Duodenal mucosa (tissue), 2 donors: ENCODE measurements at regions not wholly inside any gene's neighbourhood (a gene's known extent, or its start where the extent isn't known, plus 50 kb on each side); places are given as distances from the start of the nearest gene placed in this dataset.

ENCODE experiments used
- H3K27ac ChIP-seq: one replicate; pipeline ENCODE4 v1.7.0; 2013; ENCODE audit warnings: low read depth, low read length
- H3K27me3 ChIP-seq, 2 donors: one replicate each; pipeline ENCODE4 v1.7.0; 2013; ENCODE audit warnings: low read length in 2 of 2, control low read depth in 1 of 2; ENCODE audit not compliant: insufficient read depth in 2 of 2, control insufficient read depth in 1 of 2
- H3K36me3 ChIP-seq, 2 donors: one replicate each; pipeline ENCODE4 v1.7.0; 2013; ENCODE audit warnings: low read length in 2 of 2, control low read depth in 1 of 2; ENCODE audit not compliant: insufficient read depth in 2 of 2, control insufficient read depth in 1 of 2
- H3K4me1 ChIP-seq, 2 donors: one replicate each; pipeline ENCODE4 v1.7.0; 2013; ENCODE audit warnings: low read length in 2 of 2, control low read depth in 1 of 2; ENCODE audit not compliant: insufficient read depth in 2 of 2, control insufficient read depth in 1 of 2
- H3K4me3 ChIP-seq, 2 donors: one replicate each; pipeline ENCODE4 v1.7.0; 2013; ENCODE audit warnings: low read length in 2 of 2, low read depth in 1 of 2
- H3K9ac ChIP-seq, 2 donors: one replicate each; pipeline ENCODE4 v1.7.0; 2013; ENCODE audit warnings: low read length in 2 of 2, low read depth in 1 of 2
- H3K9me3 ChIP-seq, 2 donors: one replicate each; pipeline ENCODE4 v1.7.0; 2013; ENCODE audit warnings: low read length in 2 of 2, control low read depth in 1 of 2; ENCODE audit not compliant: control insufficient read depth in 1 of 2

GRCh38 chr9:18229992-18230676 is 243.8 kb upstream of the ADAMTSL1 start:
- H3K9ac ChIP-seq, result no peak overlapping the region
- H3K4me3 ChIP-seq, result no peak overlapping the region
- no peaks in the 10 kb centered on the region for H3K4me1 ChIP-seq
- H3K9me3 ChIP-seq, result no peaks in the 10 kb centered on the region
- H3K36me3 ChIP-seq, result no peaks in the 10 kb centered on the region
- H3K27ac ChIP-seq, result no peak overlapping the region
- H3K27me3 ChIP-seq, result no peaks in the 10 kb centered on the region

- Histone ChIP-seq H3K4me3 (no peak overlapping the region), H3K36me3 (no peaks in the 10 kb centered on the region), H3K4me1 (no peaks in the 10 kb centered on the region), H3K9ac (no peak overlapping the region), H3K27me3 (no peaks in the 10 kb centered on the region), H3K27ac (no peak overlapping the region), H3K9me3 (no peaks in the 10 kb centered on the region)
Observed at GRCh38 chr9:18233311-18233710, 240.6 kb upstream of the ADAMTSL1 start.

- H3K4me3 ChIP-seq, result no peak overlapping the region
- H3K36me3 ChIP-seq, result no peaks in the 10 kb centered on the region
- H3K27ac ChIP-seq, result no peak overlapping the region
- H3K4me1 ChIP-seq, result no peaks in the 10 kb centered on the region
- H3K9ac ChIP-seq, result no peak overlapping the region
- H3K27me3 ChIP-seq, result no peaks in the 10 kb centered on the region
- H3K9me3 ChIP-seq, result no peaks in the 10 kb centered on the region
Observed at GRCh38 chr9:18233776-18234445, 240.0 kb upstream of the ADAMTSL1 start.

GRCh38 chr9:18235181-18235908 is 238.6 kb upstream of the ADAMTSL1 start:
- Histone ChIP-seq H3K27me3 (no peaks in the 10 kb centered on the region), H3K27ac (no peak overlapping the region), H3K9ac (no peak overlapping the region), H3K9me3 (no peaks in the 10 kb centered on the region), H3K4me1 (no peaks in the 10 kb centered on the region), H3K4me3 (no peak overlapping the region), H3K36me3 (no peaks in the 10 kb centered on the region)

- H3K27me3 ChIP-seq, result no peaks in the 10 kb centered on the region
Observed at GRCh38 chr9:18236336-18236735, 237.6 kb upstream of the ADAMTSL1 start.

GRCh38 chr9:18237776-18238175 is 236.2 kb upstream of the ADAMTSL1 start:
- H3K4me3 ChIP-seq, result no peak overlapping the region
- no peak overlapping the region for H3K27ac ChIP-seq
- H3K9ac ChIP-seq, result no peak overlapping the region
- no peaks in the 10 kb centered on the region for H3K36me3 ChIP-seq
- H3K4me1 ChIP-seq, result no peaks in the 10 kb centered on the region
- no peaks in the 10 kb centered on the region for H3K27me3 ChIP-seq
- H3K9me3 ChIP-seq, result no peaks in the 10 kb centered on the region

More at GRCh38 chr9:18236336-18236735, 237.6 kb upstream of the ADAMTSL1 start:
- Histone ChIP-seq H3K4me1 (no peaks in the 10 kb centered on the region), H3K27ac (no peak overlapping the region), H3K36me3 (no peaks in the 10 kb centered on the region), H3K9me3 (no peaks in the 10 kb centered on the region), H3K4me3 (no peak overlapping the region), H3K9ac (no peak overlapping the region)

- Histone ChIP-seq H3K4me1 (no peaks in the 10 kb centered on the region), H3K27me3 (no peaks in the 10 kb centered on the region), H3K4me3 (no peak overlapping the region), H3K9ac (no peak overlapping the region), H3K36me3 (no peaks in the 10 kb centered on the region), H3K27ac (no peak overlapping the region), H3K9me3 (no peaks in the 10 kb centered on the region)
Observed at GRCh38 chr9:18238254-18238653, 235.7 kb upstream of the ADAMTSL1 start.

GRCh38 chr9:18238752-18239447 is 235.1 kb upstream of the ADAMTSL1 start:
- no peaks in the 10 kb centered on the region for H3K4me1 ChIP-seq
- no peaks in the 10 kb centered on the region for H3K36me3 ChIP-seq
- H3K9me3 ChIP-seq, result no peaks in the 10 kb centered on the region
- no peak overlapping the region for H3K4me3 ChIP-seq
- H3K27me3 ChIP-seq, result peaks cover 0 to 3% of the 10 kb centered on the region in 2 donors
- H3K27ac ChIP-seq, result no peak overlapping the region
- no peak overlapping the region for H3K9ac ChIP-seq

GRCh38 chr9:18240213-18240612 is 233.7 kb upstream of the ADAMTSL1 start:
- no peaks in the 10 kb centered on the region for H3K4me1 ChIP-seq

GRCh38 chr9:18245911-18246310 is 228.0 kb upstream of the ADAMTSL1 start:
- Histone ChIP-seq H3K27me3 (peaks cover 0 to 3% of the 10 kb centered on the region in 2 donors), H3K9ac (no peak overlapping the region), H3K4me3 (no peak overlapping the region), H3K27ac (no peak overlapping the region), H3K4me1 (no peaks in the 10 kb centered on the region), H3K36me3 (no peaks in the 10 kb centered on the region), H3K9me3 (no peaks in the 10 kb centered on the region)

More at GRCh38 chr9:18240213-18240612, 233.7 kb upstream of the ADAMTSL1 start:
- Histone ChIP-seq H3K9ac (no peak overlapping the region), H3K4me3 (no peak overlapping the region), H3K27me3 (peaks cover 0 to 3% of the 10 kb centered on the region in 2 donors), H3K36me3 (no peaks in the 10 kb centered on the region), H3K9me3 (no peaks in the 10 kb centered on the region), H3K27ac (no peak overlapping the region)
